Stimulated activated CD8-positive, alpha-beta memory T cell treated with anti-CD3 and anti-CD28 coated beads, Interleukin-7, amount 100 ng/mL, for 1 hour (primary cell): ENCODE measurements at regions not wholly inside any gene's neighbourhood (a gene's known extent, or its start where the extent isn't known, plus 50 kb on each side); places are given as distances from the start of the nearest gene placed in this dataset.
"Not testable (repeated sequence)": the region's sequence is repeated elsewhere in the genome, so short reads cannot be mapped to it uniquely, and the experiment has no call there.

Experiments used
- DNase-seq, 2 donors: peaks; one replicate each; pipeline ENCODE4 v3.0.0-alpha.2; 2020; ENCODE audit warnings: low read depth in 2 of 2

- DNase-seq, result no peak
Measured at GRCh38 chr15:39417366-39418134, 163.3 kb upstream of the THBS1 start.

GRCh38 chr15:39419651-39420050 is 161.2 kb upstream of the THBS1 start:
- no peak for DNase-seq

GRCh38 chr15:39420123-39420852 is 160.6 kb upstream of the THBS1 start:
- not testable (repeated sequence) for DNase-seq

- DNase-seq, result not testable (repeated sequence)
Measured at GRCh38 chr15:39420853-39421192, 160.1 kb upstream of the THBS1 start.

GRCh38 chr15:39426552-39427532 is 154.0 kb upstream of the THBS1 start:
- peak; percentile 53 to 54 for DNase-seq

GRCh38 chr15:39427705-39428104 is 153.2 kb upstream of the THBS1 start:
- DNase-seq, result no peak

- DNase-seq, result no peak
Measured at GRCh38 chr15:39429898-39430357, 151.0 kb upstream of the THBS1 start.

- no peak for DNase-seq
Measured at GRCh38 chr15:39430389-39430788, 150.5 kb upstream of the THBS1 start.

GRCh38 chr15:39431376-39431775 is 149.5 kb upstream of the THBS1 start:
- no peak for DNase-seq

- DNase-seq, result no peak
Measured at GRCh38 chr15:39432026-39432425, 148.9 kb upstream of the THBS1 start.

GRCh38 chr15:39432912-39433348 is 147.9 kb upstream of the THBS1 start:
- no peak for DNase-seq

- no peak for DNase-seq
Measured at GRCh38 chr15:39433376-39433775, 147.5 kb upstream of the THBS1 start.

GRCh38 chr15:39434163-39434562 is 146.7 kb upstream of the THBS1 start:
- DNase-seq, result no peak

GRCh38 chr15:39434751-39435238 is 146.1 kb upstream of the THBS1 start:
- DNase-seq, result no peak

- no peak for DNase-seq
Measured at GRCh38 chr15:39435244-39435643, 145.6 kb upstream of the THBS1 start.

GRCh38 chr15:39438260-39438659 is 142.6 kb upstream of the THBS1 start:
- DNase-seq, result no peak

- DNase-seq, result no peak
Measured at GRCh38 chr15:39438799-39439592, 141.9 kb upstream of the THBS1 start.

GRCh38 chr15:39442898-39443297 is 138.0 kb upstream of the THBS1 start:
- no peak for DNase-seq

GRCh38 chr15:39443659-39444219 is 137.1 kb upstream of the THBS1 start:
- DNase-seq, result no peak

- DNase-seq, result no peak
Measured at GRCh38 chr15:39444735-39445470, 136.0 kb upstream of the THBS1 start.
